IMR-90 (cell line): ENCODE measurements at regions not wholly inside any gene's neighbourhood (a gene's known extent, or its start where the extent isn't known, plus 50 kb on each side); places are given as distances from the start of the nearest gene placed in this dataset.

Experiments
- ATAC-seq: fragments of 200-7000 bp; cut with Tn5 transposase; 2 replicates; pipeline ENCODE4 v1.9.1; 2020; ENCODE audit warnings: low read depth, mild to moderate bottlenecking, moderate library complexity
- BruUV-seq: library from RNA; stranded (reverse); fragments of 400-500 nt; replicated peaks from 2 replicates; lab custom pipeline; 2021; lab: Mats Ljungman, UMichigan
- CTCF ChIA-PET: fragments of 300-600 bp; formaldehyde crosslinking; extraction: SDS; loops from one replicate; lab custom pipeline; 2021; ENCODE audit warnings: antibody characterized with exemption; lab: Yijun Ruan, JAX
- POLR2A ChIA-PET: fragments of 300-600 bp; sonication (Branson Sonifier 250); formaldehyde crosslinking; loops from one replicate; lab custom pipeline; 2022; ENCODE audit warnings: antibody characterized with exemption; ENCODE audit not compliant: unreplicated experiment; lab: Charles Lee
- DNase-seq: peaks from one replicate; pipeline ENCODE4 v3.0.0; 2013
- H2AFZ ChIP-seq: replicated peaks from 2 replicates; pipeline ENCODE3; 2013; ENCODE audit warnings: low read length, mild to moderate bottlenecking; ENCODE audit not compliant: poor library complexity
- H2AK5ac ChIP-seq: 2 replicates; pipeline ENCODE4 v1.6.1; 2013; ENCODE audit warnings: low read depth, low read length, inconsistent platforms
- H2AK9ac ChIP-seq: replicated peaks from 2 replicates; pipeline ENCODE3; 2013; ENCODE audit warnings: mild to moderate bottlenecking, low read depth, low read length, moderate library complexity; ENCODE audit not compliant: poor library complexity
- H2BK120ac ChIP-seq: 2 replicates; pipeline ENCODE4 v1.6.1; 2013; ENCODE audit warnings: low read depth, low read length, inconsistent platforms
- H2BK15ac ChIP-seq: 3 replicates; pipeline ENCODE4 v1.6.1; 2013; ENCODE audit warnings: low read depth, low read length, inconsistent platforms
- H2BK20ac ChIP-seq: 2 replicates; pipeline ENCODE4 v1.6.1; 2013; ENCODE audit warnings: low read depth, mild to moderate bottlenecking, inconsistent platforms, low read length, moderate library complexity
- H2BK5ac ChIP-seq: 2 replicates; pipeline ENCODE4 v1.6.1; 2013; ENCODE audit warnings: mild to moderate bottlenecking, low read depth, low read length, inconsistent platforms; ENCODE audit not compliant: poor library complexity, severe bottlenecking
- H3K14ac ChIP-seq: replicated peaks from 2 replicates; pipeline ENCODE4 v1.6.1; 2013; ENCODE audit warnings: low read depth, low read length, inconsistent platforms
- H3K18ac ChIP-seq: 2 replicates; pipeline ENCODE4 v1.6.1; 2013; ENCODE audit warnings: low read depth, low read length, control low read depth
- H3K23ac ChIP-seq: 2 replicates; pipeline ENCODE4 v1.6.1; 2013; ENCODE audit warnings: low read depth, low read length, inconsistent platforms
- H3K27ac ChIP-seq: 2 replicates; pipeline ENCODE4 v1.5.1; 2013; ENCODE audit warnings: mild to moderate bottlenecking, control low read depth, low read length; ENCODE audit not compliant: insufficient read depth
- H3K27me3 ChIP-seq: 2 replicates; pipeline ENCODE4 v1.6.1; 2013; ENCODE audit warnings: low read length; ENCODE audit not compliant: control insufficient read depth, insufficient read depth
- H3K36me3 ChIP-seq: 2 replicates; pipeline ENCODE4 v1.6.1; 2013; ENCODE audit warnings: low read length, mixed read lengths; ENCODE audit not compliant: control insufficient read depth, insufficient read depth
- H3K4ac ChIP-seq: 2 replicates; pipeline ENCODE4 v1.6.1; 2013; ENCODE audit warnings: low read depth, low read length, inconsistent platforms
- H3K4me1 ChIP-seq: 2 replicates; pipeline ENCODE4 v1.6.1; 2013; ENCODE audit warnings: low read length, mixed read lengths; ENCODE audit not compliant: control insufficient read depth, insufficient read depth
- H3K4me2 ChIP-seq: 2 replicates; pipeline ENCODE4 v1.6.1; 2013; ENCODE audit warnings: low read depth, mild to moderate bottlenecking, control low read depth, low read length, moderate library complexity
- H3K4me3 ChIP-seq: 2 replicates; pipeline ENCODE4 v1.5.1; 2013; ENCODE audit warnings: low read depth, mild to moderate bottlenecking, control low read depth, low read length, moderate library complexity; ENCODE audit not compliant: insufficient read depth
- H3K56ac ChIP-seq: 2 replicates; pipeline ENCODE4 v1.6.1; 2013; ENCODE audit warnings: low read length, inconsistent platforms; ENCODE audit not compliant: insufficient read depth; ENCODE audit errors: extremely low read depth
- H3K79me1 ChIP-seq, 2 experiments: 2 replicates each; pipeline ENCODE4 v1.6.1; 2013; ENCODE audit warnings: low read length in 2 of 2, inconsistent platforms in 1 of 2, low read depth in 1 of 2
- H3K9ac ChIP-seq: 2 replicates; pipeline ENCODE4 v1.6.1; 2013; ENCODE audit warnings: low read depth, low read length, control low read depth
- H3K9me1 ChIP-seq: 2 replicates; pipeline ENCODE4 v1.6.1; 2013; ENCODE audit warnings: low read length, inconsistent platforms; ENCODE audit not compliant: insufficient read depth
- H3K9me3 ChIP-seq: 2 replicates; pipeline ENCODE4 v1.6.1; 2013; ENCODE audit warnings: low read length; ENCODE audit not compliant: control insufficient read depth, insufficient read depth
- H4K20me1 ChIP-seq: 2 replicates; pipeline ENCODE4 v1.6.1; 2013; ENCODE audit warnings: low read length, inconsistent platforms; ENCODE audit not compliant: insufficient read depth
- H4K5ac ChIP-seq: 2 replicates; pipeline ENCODE4 v1.6.1; 2013; ENCODE audit warnings: mild to moderate bottlenecking, low read depth, low read length, control low read depth
- H4K8ac ChIP-seq, 2 experiments: 2 replicates each; pipeline ENCODE4 v1.6.1; 2013; ENCODE audit warnings: low read depth in 2 of 2, low read length in 2 of 2, control low read depth in 1 of 2, inconsistent platforms in 1 of 2
- H4K91ac ChIP-seq: 2 replicates; pipeline ENCODE4 v1.6.1; 2013; ENCODE audit warnings: low read depth, low read length, inconsistent platforms; ENCODE audit not compliant: insufficient read depth
- BHLHE40 ChIP-seq: fragments of 150-350 bp; IDR thresholded peaks from 2 replicates; pipeline ENCODE4 v1.6.1; 2016; ENCODE audit warnings: mild to moderate bottlenecking, low read depth, low read length
- CHD1 ChIP-seq: IDR thresholded peaks from 2 replicates; pipeline ENCODE4 v1.6.1; 2012; ENCODE audit warnings: low read depth, low read length, improper control_type of control experiment
- FOS ChIP-seq: fragments of 150-350 bp; IDR thresholded peaks from 2 replicates; pipeline ENCODE4 v1.6.1; 2016; ENCODE audit warnings: low read depth, low read length
- MAZ ChIP-seq: IDR thresholded peaks from 2 replicates; pipeline ENCODE4 v1.6.1; 2012; ENCODE audit warnings: low read depth, mild to moderate bottlenecking, low read length, improper control_type of control experiment, moderate library complexity, borderline replicate concordance
- MXI1 ChIP-seq: IDR thresholded peaks from 2 replicates; pipeline ENCODE4 v1.6.1; 2012; ENCODE audit warnings: low read depth, mild to moderate bottlenecking, low read length, moderate library complexity, borderline replicate concordance
- NFE2L2 ChIP-seq: fragments of 150-350 bp; IDR thresholded peaks from 2 replicates; pipeline ENCODE4 v1.6.1; 2016; ENCODE audit warnings: low read depth, mild to moderate bottlenecking, low read length
- WGBS, 2 experiments: methylation state at CpG; one replicate each; pipeline versions ENCODE4 v1.1.5 to v1.1.7; 2013; ENCODE audit warnings: missing lambda C conversion rate in 2 of 2; ENCODE audit not compliant: insufficient read length in 1 of 2; ENCODE audit errors: extremely low coverage in 2 of 2; 5-methylcytosine and 5-hydroxymethylcytosine counted together
- dilution Hi-C: fragments of 300-500 bp; cut with HindIII; formaldehyde crosslinking; loops from one replicate; pipeline ENCODE4 v1.14.3; 2018; ENCODE audit warnings: low sequenced_read_pairs; ENCODE audit not compliant: unreplicated experiment
- in situ Hi-C: fragments of 300-500 bp; cut with MboI; formaldehyde crosslinking; loops from 3 replicates; pipeline ENCODE4 v1.14.3; 2019; ENCODE audit warnings: low sequenced_read_pairs, inconsistent platforms, mixed read lengths
- intact Hi-C: fragments of 100-400 bp; cut with micrococcal nuclease; formaldehyde crosslinking; loops from 2 replicates; pipeline ENCODE4 v1.10.0; 2022
- TF ChIP-seq, protein P1 (sequence below): conservative IDR thresholded peaks from 2 replicates; pipeline ENCODE4 v1.5.1; 2012; ENCODE audit warnings: mild to moderate bottlenecking, low read depth, low read length, improper control_type of control experiment
- TF ChIP-seq, protein P2 (sequence below): fragments of 150-350 bp; IDR thresholded peaks from 2 replicates; pipeline ENCODE4 v1.6.1; 2016; ENCODE audit warnings: low read depth, mild to moderate bottlenecking, low read length, moderate library complexity, borderline replicate concordance

DNA sequence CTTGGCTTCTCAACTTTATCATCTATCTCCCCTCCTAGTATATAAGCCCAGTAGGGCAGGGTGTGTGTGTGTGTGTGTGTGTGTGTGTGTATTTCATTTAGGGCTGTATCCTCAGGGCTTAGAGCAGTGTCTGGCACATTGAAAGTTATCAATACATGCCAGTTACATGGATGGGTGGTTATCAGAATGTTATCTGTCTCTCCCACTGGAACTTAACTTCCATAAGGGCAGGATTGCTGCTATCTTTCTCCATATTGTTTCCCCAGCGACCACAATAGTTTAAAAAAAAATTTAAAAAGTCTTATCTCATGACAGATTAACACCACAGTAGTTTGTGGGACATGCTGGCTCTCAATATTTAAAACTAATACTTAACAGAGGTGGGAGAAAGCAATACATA lies 488.9 kb downstream of the PLCL1 start (continued):
- TF ChIP-seq MAZ (no peak), BHLHE40 (no peak)

DNA sequence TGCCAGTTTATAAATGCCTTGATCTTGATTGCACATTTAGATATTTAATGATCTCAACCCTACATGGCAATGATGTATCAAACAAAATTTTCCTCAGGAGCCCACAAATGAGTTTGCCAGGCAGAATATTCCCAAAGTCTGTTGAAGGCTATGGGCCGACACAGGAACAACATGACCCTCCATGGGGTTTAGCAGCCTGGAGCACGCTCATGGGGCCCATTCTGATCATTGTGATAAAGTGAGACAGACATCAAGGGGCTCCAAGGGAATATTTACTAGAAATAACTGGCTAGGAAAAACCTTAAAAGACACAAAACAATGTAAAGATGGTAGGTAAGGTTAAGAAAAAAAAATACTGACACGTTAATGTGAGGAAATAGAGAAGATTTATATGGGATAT lies 485.4 kb downstream of the PLCL1 start:
- no peaks in the 10 kb centered on the region; the same call in 1 of the 2 replicates for H3K27me3 ChIP-seq
- no TSS peak for BruUV-seq
- intact Hi-C loops (no loop called here), in situ Hi-C loops (no loop called here), dilution Hi-C loops (no loop called here)
- DNase-seq (no peak), ATAC-seq (no peak)
- H2AK9ac ChIP-seq: no peak overlapping the region
- no peaks in the 10 kb centered on the region for H3K79me1 ChIP-seq
- no peak overlapping the region for H3K4ac ChIP-seq
- no peak overlapping the region for H2AFZ ChIP-seq
- no peak overlapping the region for H2BK20ac ChIP-seq
- no peak overlapping the region for H3K14ac ChIP-seq
- no peaks in the 10 kb centered on the region for H4K20me1 ChIP-seq
- H3K36me3 ChIP-seq: no peaks in the 10 kb centered on the region
- no peak overlapping the region for H3K9ac ChIP-seq
- H3K56ac ChIP-seq: no peak overlapping the region
- no peaks in the 10 kb centered on the region for H3K9me3 ChIP-seq
- H2BK5ac ChIP-seq: no peak overlapping the region
- H3K27ac ChIP-seq: no peak overlapping the region
- no peak overlapping the region for H2AK5ac ChIP-seq
- H4K5ac ChIP-seq: no peak overlapping the region
- no peak overlapping the region for H3K4me2 ChIP-seq
- CTCF ChIA-PET: no interaction called here
- TF ChIP-seq MXI1 (no peak), FOS (no peak), CHD1 (no peak), NFE2L2 (no peak)
- TF ChIP-seq, protein P1, sequence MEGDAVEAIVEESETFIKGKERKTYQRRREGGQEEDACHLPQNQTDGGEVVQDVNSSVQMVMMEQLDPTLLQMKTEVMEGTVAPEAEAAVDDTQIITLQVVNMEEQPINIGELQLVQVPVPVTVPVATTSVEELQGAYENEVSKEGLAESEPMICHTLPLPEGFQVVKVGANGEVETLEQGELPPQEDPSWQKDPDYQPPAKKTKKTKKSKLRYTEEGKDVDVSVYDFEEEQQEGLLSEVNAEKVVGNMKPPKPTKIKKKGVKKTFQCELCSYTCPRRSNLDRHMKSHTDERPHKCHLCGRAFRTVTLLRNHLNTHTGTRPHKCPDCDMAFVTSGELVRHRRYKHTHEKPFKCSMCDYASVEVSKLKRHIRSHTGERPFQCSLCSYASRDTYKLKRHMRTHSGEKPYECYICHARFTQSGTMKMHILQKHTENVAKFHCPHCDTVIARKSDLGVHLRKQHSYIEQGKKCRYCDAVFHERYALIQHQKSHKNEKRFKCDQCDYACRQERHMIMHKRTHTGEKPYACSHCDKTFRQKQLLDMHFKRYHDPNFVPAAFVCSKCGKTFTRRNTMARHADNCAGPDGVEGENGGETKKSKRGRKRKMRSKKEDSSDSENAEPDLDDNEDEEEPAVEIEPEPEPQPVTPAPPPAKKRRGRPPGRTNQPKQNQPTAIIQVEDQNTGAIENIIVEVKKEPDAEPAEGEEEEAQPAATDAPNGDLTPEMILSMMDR: no peak
- TF ChIP-seq, protein P2, sequence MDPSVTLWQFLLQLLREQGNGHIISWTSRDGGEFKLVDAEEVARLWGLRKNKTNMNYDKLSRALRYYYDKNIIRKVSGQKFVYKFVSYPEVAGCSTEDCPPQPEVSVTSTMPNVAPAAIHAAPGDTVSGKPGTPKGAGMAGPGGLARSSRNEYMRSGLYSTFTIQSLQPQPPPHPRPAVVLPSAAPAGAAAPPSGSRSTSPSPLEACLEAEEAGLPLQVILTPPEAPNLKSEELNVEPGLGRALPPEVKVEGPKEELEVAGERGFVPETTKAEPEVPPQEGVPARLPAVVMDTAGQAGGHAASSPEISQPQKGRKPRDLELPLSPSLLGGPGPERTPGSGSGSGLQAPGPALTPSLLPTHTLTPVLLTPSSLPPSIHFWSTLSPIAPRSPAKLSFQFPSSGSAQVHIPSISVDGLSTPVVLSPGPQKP: no peak
- no peak overlapping the region for H4K91ac ChIP-seq
- POLR2A ChIA-PET: no interaction called here
- no peak overlapping the region for H2BK15ac ChIP-seq
- H3K4me3 ChIP-seq: no peak overlapping the region
- H2BK120ac ChIP-seq: no peak overlapping the region
- H3K4me1 ChIP-seq: no peaks in the 10 kb centered on the region
- H3K23ac ChIP-seq: no peak overlapping the region
- no peak overlapping the region for H3K18ac ChIP-seq
- no peak overlapping the region for H4K8ac ChIP-seq
- 100% methylated on average over 1 of the region's 3 CpGs; no CpG with 5 or more reads in 1 of the 2 experiments for WGBS, 2 experiments
- no peaks in the 10 kb centered on the region for H3K9me1 ChIP-seq
